Panc1 (cell line): ENCODE measurements at regions not wholly inside any gene's neighbourhood (a gene's known extent, or its start where the extent isn't known, plus 50 kb on each side); places are given as distances from the start of the nearest gene placed in this dataset.
"Not testable (repeated sequence)": the region's sequence is repeated elsewhere in the genome, so short reads cannot be mapped to it uniquely, and the experiment has no call there.

ENCODE experiments used
- ATAC-seq: fragments of 200-7000 bp; cut with Tn5 transposase; 2 replicates; pipeline ENCODE4 v1.9.1; 2020; ENCODE audit warnings: mild to moderate bottlenecking, moderate library complexity
- BruUV-seq: library from RNA; stranded (reverse); fragments of 400-500 nt; replicated peaks from 2 replicates; lab custom pipeline; 2021; lab: Mats Ljungman, UMichigan
- CTCF ChIA-PET: fragments of 300-600 bp; sonication (Branson Sonifier 250); formaldehyde crosslinking; loops from one replicate; lab custom pipeline; 2022; ENCODE audit warnings: antibody characterized with exemption; lab: Charles Lee
- POLR2A ChIA-PET: fragments of 300-600 bp; sonication (Branson Sonifier 250); formaldehyde crosslinking; loops from one replicate; lab custom pipeline; 2022; ENCODE audit warnings: antibody characterized with exemption; lab: Charles Lee
- DNase-seq: peaks from one replicate; pipeline ENCODE4 v3.0.0-alpha.2; 2010; ENCODE audit warnings: low read depth, low spot score
- H3K27ac ChIP-seq: 2 replicates; pipeline ENCODE4 v1.5.1; 2011; ENCODE audit warnings: mild to moderate bottlenecking, low read length, inconsistent platforms
- H3K27me3 ChIP-seq: fragments of 200-500 bp; sonication (Bioruptor generic); 2 replicates; pipeline ENCODE4 v1.6.0; 2014; ENCODE audit warnings: low read length, inconsistent platforms; ENCODE audit not compliant: control insufficient read depth, insufficient read depth
- H3K36me3 ChIP-seq: fragments of 200-500 bp; sonication (Bioruptor generic); 2 replicates; pipeline ENCODE4 v1.5.1; 2014; ENCODE audit warnings: inconsistent platforms, mild to moderate bottlenecking, low read length, moderate library complexity; ENCODE audit not compliant: control insufficient read depth, insufficient read depth
- H3K4me1 ChIP-seq: 2 replicates; pipeline ENCODE4 v1.5.1; 2011; ENCODE audit warnings: inconsistent platforms, mild to moderate bottlenecking, low read length, moderate library complexity; ENCODE audit not compliant: control insufficient read depth, insufficient read depth
- H3K4me3 ChIP-seq, 2 experiments: 2 replicates each; pipeline ENCODE4 v1.5.1; 2011 to 2012; ENCODE audit warnings: low read depth in 2 of 2, low read length in 2 of 2, mild to moderate bottlenecking in 2 of 2, inconsistent platforms in 1 of 2, moderate library complexity in 1 of 2
- H3K9me3 ChIP-seq: fragments of 200-500 bp; sonication (Bioruptor generic); 2 replicates; pipeline ENCODE4 v1.5.1; 2014; ENCODE audit warnings: low read depth, mild to moderate bottlenecking, inconsistent platforms, low read length, moderate library complexity; ENCODE audit not compliant: control insufficient read depth, insufficient read depth
- CTCF ChIP-seq: fragments of 450-650 bp; IDR thresholded peaks from 2 replicates; pipeline ENCODE4 v1.5.1; 2017; ENCODE audit warnings: mild to moderate bottlenecking
- POLR2AphosphoS5 ChIP-seq: IDR thresholded peaks from 2 replicates; pipeline ENCODE4 v1.6.1; 2012; ENCODE audit warnings: mild to moderate bottlenecking, low read depth, low read length, moderate library complexity
- REST ChIP-seq, 2 experiments: IDR thresholded peaks; 2 replicates each; pipeline ENCODE4 v1.6.1; 2011 to 2012; ENCODE audit warnings: low read depth in 2 of 2, control low read depth in 1 of 2, low read length in 1 of 2, mild to moderate bottlenecking in 1 of 2, moderate library complexity in 1 of 2; ENCODE audit not compliant: insufficient read depth in 1 of 2
- SIN3A ChIP-seq: IDR thresholded peaks from 2 replicates; pipeline ENCODE4 v1.6.1; 2012; ENCODE audit warnings: low read depth, mild to moderate bottlenecking, low read length, moderate library complexity, borderline replicate concordance; ENCODE audit not compliant: insufficient read depth
- TCF7L2 ChIP-seq: IDR thresholded peaks from 2 replicates; pipeline ENCODE4 v1.6.1; 2011; ENCODE audit warnings: mild to moderate bottlenecking, low read depth, low read length, inconsistent platforms
- in situ Hi-C: cut with HindIII; loops from 2 replicates; pipeline ENCODE4 v1.10.0; 2016; ENCODE audit warnings: low sequenced_read_pairs, low pct_unique_long_range_greater_than_20kb
- intact Hi-C: fragments of 100-400 bp; cut with micrococcal nuclease; formaldehyde crosslinking; loops from one replicate; pipeline ENCODE4 v1.10.0; 2022; ENCODE audit not compliant: unreplicated experiment

GRCh38 chrX:93875621-93876282 lies 201.7 kb downstream of the FAM133A start:
- Histone ChIP-seq H3K4me3 (no peak overlapping the region), H3K27ac (no peak overlapping the region), H3K27me3 (no peaks in the 10 kb centered on the region), H3K4me1 (no peaks in the 10 kb centered on the region), H3K36me3 (no peaks in the 10 kb centered on the region), H3K9me3 (no peaks in the 10 kb centered on the region)
- ChIA-PET CTCF (no interaction called here), POLR2A (no interaction called here)
- ATAC-seq (no peak), DNase-seq (no peak)
- TF ChIP-seq SIN3A (no peak), POLR2AphosphoS5 (no peak), CTCF (no peak), REST (IDR thresholded peaks at IDR 0.05; ENCODE audit: insufficient read depth in 1 of 2, low read depth in 2 of 2, low read length in 1 of 2) (no peak), TCF7L2 (no peak)
- no TSS peak for BruUV-seq
- intact Hi-C loops (loop anchor here (10.0 kb wide), 1 partner anchor 179 kb away; no protein-coding TSS in a partner anchor), in situ Hi-C loops (no loop called here)

DNA sequence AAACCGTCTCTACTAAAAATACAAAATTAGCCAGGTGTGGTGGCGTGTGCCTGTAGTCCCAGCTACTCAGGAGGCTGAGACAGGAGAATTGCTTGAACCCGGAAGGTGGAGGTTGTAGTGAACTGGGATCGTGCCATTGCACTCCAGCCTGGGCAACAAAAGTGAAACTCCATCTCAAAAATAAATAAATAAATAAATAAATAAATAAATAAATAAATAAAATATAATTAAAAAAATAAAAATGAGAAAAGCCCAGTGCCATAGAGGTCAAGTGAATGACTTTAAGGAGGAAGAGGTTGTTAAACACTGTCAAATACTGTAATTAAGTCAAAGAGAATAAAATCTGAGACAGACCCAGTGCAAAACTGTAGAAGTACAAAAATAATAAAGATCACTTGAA lies 247.0 kb downstream of the FAM133A start:
- H3K36me3 ChIP-seq, BruUV-seq, POLR2A ChIA-PET, ATAC-seq, H3K27ac ChIP-seq, CTCF ChIA-PET, H3K4me3 ChIP-seq, DNase-seq, H3K9me3 ChIP-seq, H3K27me3 ChIP-seq, in situ Hi-C loops, H3K4me1 ChIP-seq, intact Hi-C loops: not testable (repeated sequence)

DNA sequence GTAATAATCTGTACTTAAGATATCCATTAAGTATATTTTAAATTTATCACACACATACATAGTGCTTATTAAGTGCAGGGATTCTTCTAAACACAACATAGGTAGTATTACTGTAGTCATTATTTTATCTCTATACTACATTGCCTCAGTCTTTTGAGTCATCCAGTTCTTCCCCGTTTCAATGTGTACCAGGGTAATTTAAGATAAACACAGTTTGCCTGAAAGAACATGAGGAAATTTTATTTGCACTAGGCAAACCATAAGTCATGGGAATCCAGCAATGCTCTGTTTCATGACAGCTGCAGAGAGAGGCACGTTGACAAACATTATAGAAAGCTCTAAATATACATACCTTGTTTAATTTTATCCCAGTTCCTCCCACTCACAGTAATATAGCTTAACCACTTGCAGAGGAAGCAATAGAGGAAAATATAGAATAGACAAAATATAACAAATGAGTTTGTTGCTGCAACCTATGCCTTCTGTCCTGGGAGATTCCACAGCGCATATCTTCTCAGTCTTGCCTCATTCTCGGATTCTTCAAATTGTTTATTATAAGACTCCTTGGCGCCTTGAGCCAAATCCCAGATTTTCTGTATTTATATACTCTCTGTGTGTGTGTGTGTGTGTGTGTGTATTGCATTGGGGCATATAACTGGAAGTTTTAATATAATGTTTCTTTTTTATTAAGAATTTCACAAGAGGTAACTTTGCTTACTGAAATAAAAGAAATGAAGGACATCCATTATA lies 258.6 kb downstream of the FAM133A start:
- intact Hi-C loops = no loop called here
- no peak overlapping the region for H3K4me3 ChIP-seq
- no TSS peak for BruUV-seq
- ChIA-PET CTCF (no interaction called here), POLR2A (no interaction called here)
- in situ Hi-C loops = no loop called here
- H3K4me1 ChIP-seq = no peaks in the 10 kb centered on the region
- no peak overlapping the region for H3K27ac ChIP-seq
- no peak for ATAC-seq
- no peaks in the 10 kb centered on the region for H3K27me3 ChIP-seq
- no peaks in the 10 kb centered on the region for H3K36me3 ChIP-seq
- no peak for TF ChIP-seq TCF7L2
- TF ChIP-seq POLR2AphosphoS5 = no peak
- TF ChIP-seq CTCF = no peak
- no peak for TF ChIP-seq SIN3A
- TF ChIP-seq REST (IDR thresholded peaks at IDR 0.05; ENCODE audit: insufficient read depth in 1 of 2, low read depth in 2 of 2, low read length in 1 of 2) = no peak
- no peaks in the 10 kb centered on the region for H3K9me3 ChIP-seq
- DNase-seq = no peak
